ENCODE measurements at regions not wholly inside any gene's neighbourhood (a gene's known extent, or its start where the extent isn't known, plus 50 kb on each side); places are given as distances from the start of the nearest gene placed in this dataset.

DNA sequence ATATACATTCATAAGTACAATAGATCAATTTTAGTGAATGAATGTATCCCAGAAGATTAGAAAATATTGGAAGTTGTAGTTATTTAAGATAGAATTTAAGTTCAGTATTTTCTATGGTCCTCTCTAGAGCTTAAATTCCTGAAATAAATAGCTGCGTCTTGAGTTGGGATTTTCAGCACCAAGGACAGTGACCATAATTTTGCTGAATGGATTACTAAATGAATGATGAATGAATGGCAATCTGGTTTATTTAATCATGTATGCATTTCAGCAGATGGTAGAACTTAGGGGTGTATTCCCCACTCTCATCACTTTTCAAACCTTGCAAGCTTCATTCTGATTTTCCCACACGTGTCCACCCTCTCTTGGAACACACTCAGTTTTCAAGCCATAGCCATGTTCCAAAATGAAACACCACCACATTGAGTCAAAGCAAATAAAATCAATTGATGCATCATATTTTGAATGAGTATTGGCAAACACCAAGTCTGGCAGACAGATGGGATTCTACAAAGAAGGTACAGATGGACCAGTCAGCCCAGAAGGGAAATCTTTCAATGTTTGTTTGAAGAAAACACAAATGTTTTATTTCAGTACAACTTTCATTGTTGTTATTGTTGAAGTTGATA is 362.2 kb upstream of the NXPH2 start:
- intact Hi-C loops (cut with DNase I) = no loop called here
- H3K36me3 ChIP-seq = no peaks in the 10 kb centered on the region
- peaks cover 0 to 7% of the 10 kb centered on the region in 2 donors for H3K9me3 ChIP-seq
- H3K4me1 ChIP-seq = no peaks in the 10 kb centered on the region
- ATAC-seq = no peak
- no peak overlapping the region for H3K27ac ChIP-seq
- H3K27me3 ChIP-seq = no peaks in the 10 kb centered on the region
- peak in 2 of 4 donors; percentile 9 to 13 for DNase-seq
- no peak overlapping the region for H3K4me3 ChIP-seq
- TF ChIP-seq, protein P1, sequence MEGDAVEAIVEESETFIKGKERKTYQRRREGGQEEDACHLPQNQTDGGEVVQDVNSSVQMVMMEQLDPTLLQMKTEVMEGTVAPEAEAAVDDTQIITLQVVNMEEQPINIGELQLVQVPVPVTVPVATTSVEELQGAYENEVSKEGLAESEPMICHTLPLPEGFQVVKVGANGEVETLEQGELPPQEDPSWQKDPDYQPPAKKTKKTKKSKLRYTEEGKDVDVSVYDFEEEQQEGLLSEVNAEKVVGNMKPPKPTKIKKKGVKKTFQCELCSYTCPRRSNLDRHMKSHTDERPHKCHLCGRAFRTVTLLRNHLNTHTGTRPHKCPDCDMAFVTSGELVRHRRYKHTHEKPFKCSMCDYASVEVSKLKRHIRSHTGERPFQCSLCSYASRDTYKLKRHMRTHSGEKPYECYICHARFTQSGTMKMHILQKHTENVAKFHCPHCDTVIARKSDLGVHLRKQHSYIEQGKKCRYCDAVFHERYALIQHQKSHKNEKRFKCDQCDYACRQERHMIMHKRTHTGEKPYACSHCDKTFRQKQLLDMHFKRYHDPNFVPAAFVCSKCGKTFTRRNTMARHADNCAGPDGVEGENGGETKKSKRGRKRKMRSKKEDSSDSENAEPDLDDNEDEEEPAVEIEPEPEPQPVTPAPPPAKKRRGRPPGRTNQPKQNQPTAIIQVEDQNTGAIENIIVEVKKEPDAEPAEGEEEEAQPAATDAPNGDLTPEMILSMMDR (IDR thresholded peaks at IDR 0.05) = no peak

DNA sequence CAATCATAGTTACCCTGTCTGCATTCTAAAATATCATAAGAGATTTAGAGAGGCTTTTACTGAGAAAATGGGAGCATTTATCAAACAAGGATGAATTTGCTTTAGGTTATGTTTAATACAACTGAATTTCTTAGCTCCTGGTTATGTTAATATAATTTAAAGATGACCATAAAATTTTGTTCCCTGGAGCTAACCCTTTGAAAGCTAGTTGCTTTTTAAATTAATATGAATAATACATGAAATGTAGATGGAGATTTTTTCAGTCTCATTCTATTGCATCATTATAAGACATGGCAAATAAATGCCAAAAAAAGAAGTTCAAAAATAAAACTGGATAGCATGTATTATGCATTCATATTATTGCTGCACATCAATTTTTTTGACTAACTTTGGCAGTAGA is 344.1 kb upstream of the NXPH2 start:
- TF ChIP-seq, protein P1 (IDR thresholded peaks at IDR 0.05) = no peak
- Histone ChIP-seq H3K27me3 (no peaks in the 10 kb centered on the region), H3K4me3 (no peak overlapping the region), H3K27ac (no peak overlapping the region), H3K9me3 (peaks cover 0 to 18% of the 10 kb centered on the region in 2 donors), H3K4me1 (no peaks in the 10 kb centered on the region), H3K36me3 (no peaks in the 10 kb centered on the region)
- ATAC-seq (no peak), DNase-seq (no peak)
- intact Hi-C loops (cut with DNase I) = no loop called here

DNA sequence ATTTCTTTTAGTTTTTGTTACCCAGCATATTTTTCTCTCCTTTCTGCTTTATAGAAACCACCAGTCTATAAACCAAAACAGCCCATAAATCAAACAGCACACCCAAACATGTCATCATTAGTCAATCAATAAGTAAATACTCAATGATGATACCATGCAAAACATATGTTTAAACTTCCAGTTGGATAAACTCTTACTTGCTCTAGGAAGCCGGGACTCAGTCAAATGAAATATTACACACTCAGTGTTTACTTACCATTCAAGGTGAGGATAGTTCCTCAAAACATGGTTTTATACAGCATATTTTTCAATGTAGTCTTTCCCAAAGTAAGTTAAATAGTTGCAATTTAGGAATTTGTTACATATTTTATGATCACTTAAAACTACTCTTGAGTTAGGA is 343.6 kb upstream of the NXPH2 start:
- intact Hi-C loops (cut with DNase I) = no loop called here
- H3K4me3 ChIP-seq = no peak overlapping the region
- TF ChIP-seq, protein P1 (IDR thresholded peaks at IDR 0.05) = no peak
- H3K27me3 ChIP-seq = no peaks in the 10 kb centered on the region
- DNase-seq (no peak), ATAC-seq (no peak)
- peaks cover 0 to 14% of the 10 kb centered on the region in 2 donors for H3K9me3 ChIP-seq
- H3K27ac ChIP-seq = no peak overlapping the region
- H3K36me3 ChIP-seq = no peaks in the 10 kb centered on the region
- H3K4me1 ChIP-seq = no peaks in the 10 kb centered on the region

DNA sequence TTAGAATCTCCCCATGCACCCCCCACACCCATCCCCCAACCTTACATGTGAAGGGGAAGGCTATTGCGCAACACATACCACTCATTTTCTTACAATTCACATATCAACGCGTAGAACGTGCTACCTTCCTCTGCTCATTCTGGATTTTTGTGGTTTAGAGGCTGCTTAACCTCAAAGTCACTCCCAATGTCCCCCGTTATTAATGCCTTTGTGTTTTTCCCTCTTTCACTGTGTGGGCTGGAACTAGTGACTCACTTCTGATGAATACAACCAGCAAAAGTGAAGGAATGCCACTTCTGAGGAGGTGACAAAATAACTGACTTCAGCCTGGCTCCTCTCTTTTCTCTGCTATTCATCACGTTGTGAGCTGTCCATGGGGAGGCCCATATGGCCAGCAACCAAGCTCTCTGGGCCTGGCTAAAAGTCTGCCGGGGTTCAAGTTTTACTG is 342.5 kb upstream of the NXPH2 start:
- DNase-seq = no peak
- no peak overlapping the region for H3K4me3 ChIP-seq
- intact Hi-C loops (cut with DNase I) = no loop called here
- no peak for ATAC-seq
- no peak overlapping the region for H3K27ac ChIP-seq
- TF ChIP-seq, protein P1 (IDR thresholded peaks at IDR 0.05) = no peak
- H3K27me3 ChIP-seq = no peaks in the 10 kb centered on the region
- H3K36me3 ChIP-seq = no peaks in the 10 kb centered on the region
- peaks cover 0 to 4% of the 10 kb centered on the region in 2 donors for H3K9me3 ChIP-seq
- H3K4me1 ChIP-seq = no peaks in the 10 kb centered on the region

DNA sequence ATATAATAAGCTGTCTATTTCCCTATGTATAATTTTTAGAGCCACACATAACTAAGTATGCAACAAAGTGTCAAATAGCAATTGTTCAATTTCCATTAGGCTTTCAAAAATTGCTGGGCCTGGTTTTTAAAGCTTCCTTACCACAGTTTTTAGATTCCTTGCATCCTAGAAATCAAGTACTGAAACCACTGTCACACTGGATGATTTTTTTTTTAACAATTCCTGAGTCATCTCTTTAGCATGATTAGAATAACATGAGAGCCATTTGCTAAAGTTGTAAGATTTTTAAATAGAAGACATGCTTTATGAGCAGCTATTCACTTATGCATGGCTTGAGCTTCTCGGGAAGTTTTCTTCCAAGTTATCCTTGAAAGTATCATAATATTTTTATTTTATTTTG is 319.5 kb upstream of the NXPH2 start:
- no peaks in the 10 kb centered on the region for H3K27me3 ChIP-seq
- ATAC-seq = no peak
- H3K36me3 ChIP-seq = no peaks in the 10 kb centered on the region
- H3K4me3 ChIP-seq = no peak overlapping the region
- H3K27ac ChIP-seq = no peak overlapping the region
- intact Hi-C loops (cut with DNase I) = no loop called here
- H3K4me1 ChIP-seq = no peaks in the 10 kb centered on the region
- TF ChIP-seq, protein P1 (IDR thresholded peaks at IDR 0.05) = no peak
- H3K9me3 ChIP-seq = peaks cover 0 to 4% of the 10 kb centered on the region in 2 donors
- no peak for DNase-seq
